CD14-positive monocyte (primary cell): ENCODE measurements at regions not wholly inside any gene's neighbourhood (a gene's known extent, or its start where the extent isn't known, plus 50 kb on each side); places are given as distances from the start of the nearest gene placed in this dataset.

ENCODE experiments used
- DNase-seq, 3 donors: peaks; one replicate each; pipeline ENCODE4 v3.0.0-alpha.2; 2011 to 2022
- H2AFZ ChIP-seq: 2 replicates; pipeline ENCODE4 v1.6.0; 2012; ENCODE audit warnings: mild to moderate bottlenecking, low read depth, low read length, inconsistent platforms; ENCODE audit not compliant: insufficient read depth, poor library complexity, severe bottlenecking
- H3K27ac ChIP-seq, 2 donors: 1 replicate in 1 of 2; 2 replicates in 1 of 2; pipeline ENCODE4 v1.5.1; 2012 to 2013; ENCODE audit warnings: low read length in 2 of 2, control low read depth in 1 of 2, inconsistent platforms in 1 of 2, low read depth in 1 of 2, mild to moderate bottlenecking in 1 of 2
- H3K27me3 ChIP-seq, 2 donors: one replicate each; pipeline versions ENCODE4 v1.6.0 to v1.6.1; 2011 to 2013; ENCODE audit warnings: low read length in 2 of 2; ENCODE audit not compliant: control insufficient read depth in 2 of 2, insufficient read depth in 2 of 2
- H3K36me3 ChIP-seq, 2 donors: replicated peaks in 1 of 2; 1 replicate in 1 of 2; 2 replicates in 1 of 2; pipeline versions ENCODE4 v1.5.1 to v1.6.1; 2012 to 2013; ENCODE audit warnings: low read length in 2 of 2, control low read depth in 1 of 2, inconsistent platforms in 1 of 2, mild to moderate bottlenecking in 1 of 2; ENCODE audit not compliant: insufficient read depth in 2 of 2, control insufficient read depth in 1 of 2
- H3K4me1 ChIP-seq, 2 donors: 1 replicate in 1 of 2; 2 replicates in 1 of 2; pipeline versions ENCODE4 v1.5.1 to v1.6.1; 2012 to 2013; ENCODE audit warnings: low read length in 2 of 2, control low read depth in 1 of 2, inconsistent platforms in 1 of 2, mild to moderate bottlenecking in 1 of 2, moderate library complexity in 1 of 2; ENCODE audit not compliant: insufficient read depth in 2 of 2, control insufficient read depth in 1 of 2
- H3K4me2 ChIP-seq: replicated peaks from 2 replicates; pipeline ENCODE3; 2012; ENCODE audit warnings: low read length, moderate library complexity, mild to moderate bottlenecking; ENCODE audit not compliant: poor library complexity, severe bottlenecking; ENCODE audit errors: extremely low read depth
- H3K4me3 ChIP-seq, 3 experiments: fragments of 200-600 bp in 1 of 3; sonication (generic) in 1 of 3; replicated peaks in 1 of 3; 1 replicate in 2 of 3; 2 replicates in 1 of 3; pipeline ENCODE4 v1.5.1; 2011 to 2013; ENCODE audit warnings: low read length in 3 of 3, mild to moderate bottlenecking in 3 of 3, control low read depth in 2 of 3, low read depth in 2 of 3, inconsistent platforms in 1 of 3, moderate library complexity in 1 of 3
- H3K79me2 ChIP-seq: 2 replicates; pipeline ENCODE4 v1.6.0; 2012; ENCODE audit warnings: mild to moderate bottlenecking, control low read depth, inconsistent platforms, low read length, moderate library complexity; ENCODE audit not compliant: insufficient read depth
- H3K9ac ChIP-seq: 2 replicates; pipeline ENCODE4 v1.6.0; 2017; ENCODE audit warnings: low read length, mild to moderate bottlenecking; ENCODE audit not compliant: insufficient read depth, poor library complexity, severe bottlenecking
- H3K9me3 ChIP-seq, 2 donors: replicated peaks in 1 of 2; 1 replicate in 1 of 2; 2 replicates in 1 of 2; pipeline versions ENCODE4 v1.5.1 to v1.6.1; 2012 to 2013; ENCODE audit warnings: low read length in 2 of 2, control low read depth in 1 of 2; ENCODE audit not compliant: control insufficient read depth in 1 of 2, insufficient read depth in 1 of 2
- H4K20me1 ChIP-seq: 2 replicates; pipeline ENCODE4 v1.6.0; 2012; ENCODE audit warnings: mild to moderate bottlenecking, low read length, control low read depth, moderate library complexity; ENCODE audit not compliant: insufficient read depth
- H3K27ac Mint-ChIP-seq, 7 donors: one replicate each; pipeline ENCODE4 v1.8.0; 2020; ENCODE audit warnings: mild to moderate bottlenecking in 7 of 7, mixed read lengths in 7 of 7, moderate library complexity in 6 of 7, inconsistent platforms in 2 of 7
- H3K27me3 Mint-ChIP-seq, 3 donors: one replicate each; pipeline ENCODE4 v1.8.0; 2021 to 2022; ENCODE audit warnings: low read depth in 3 of 3, mild to moderate bottlenecking in 3 of 3, mixed read lengths in 3 of 3, moderate library complexity in 3 of 3, inconsistent platforms in 1 of 3
- H3K36me3 Mint-ChIP-seq, 2 donors: one replicate each; pipeline ENCODE4 v1.8.0; 2020; ENCODE audit warnings: mixed read lengths in 2 of 2, inconsistent platforms in 1 of 2, mild to moderate bottlenecking in 1 of 2
- H3K4me1 Mint-ChIP-seq: one replicate; pipeline ENCODE4 v1.8.0; 2020; ENCODE audit warnings: mild to moderate bottlenecking, mixed read lengths
- H3K4me3 Mint-ChIP-seq, 2 donors: one replicate each; pipeline ENCODE4 v1.8.0; 2020; ENCODE audit warnings: mild to moderate bottlenecking in 2 of 2, mixed read lengths in 2 of 2, moderate library complexity in 1 of 2
- H3K9me3 Mint-ChIP-seq, 7 donors: one replicate each; pipeline ENCODE4 v1.8.0; 2020 to 2022; ENCODE audit warnings: mixed read lengths in 7 of 7, mild to moderate bottlenecking in 6 of 7, moderate library complexity in 6 of 7, inconsistent platforms in 2 of 7
- WGBS: methylation state at CpG from one replicate; pipeline ENCODE4 v1.1.5; 2013; ENCODE audit warnings: missing lambda C conversion rate; ENCODE audit not compliant: insufficient coverage; 5-methylcytosine and 5-hydroxymethylcytosine counted together
- intact Hi-C, 2 donors: fragments of 100-400 bp; cut with micrococcal nuclease; formaldehyde crosslinking; loops; one replicate each; pipeline versions ENCODE4 v1.15.0 to v1.15.1; 2023
- TF ChIP-seq, protein P1 (sequence below): fragments of 200-600 bp; IDR thresholded peaks from one replicate; pipeline ENCODE4 v1.8.0; 2022; ENCODE audit warnings: antibody characterized with exemption, mild to moderate bottlenecking

DNA sequence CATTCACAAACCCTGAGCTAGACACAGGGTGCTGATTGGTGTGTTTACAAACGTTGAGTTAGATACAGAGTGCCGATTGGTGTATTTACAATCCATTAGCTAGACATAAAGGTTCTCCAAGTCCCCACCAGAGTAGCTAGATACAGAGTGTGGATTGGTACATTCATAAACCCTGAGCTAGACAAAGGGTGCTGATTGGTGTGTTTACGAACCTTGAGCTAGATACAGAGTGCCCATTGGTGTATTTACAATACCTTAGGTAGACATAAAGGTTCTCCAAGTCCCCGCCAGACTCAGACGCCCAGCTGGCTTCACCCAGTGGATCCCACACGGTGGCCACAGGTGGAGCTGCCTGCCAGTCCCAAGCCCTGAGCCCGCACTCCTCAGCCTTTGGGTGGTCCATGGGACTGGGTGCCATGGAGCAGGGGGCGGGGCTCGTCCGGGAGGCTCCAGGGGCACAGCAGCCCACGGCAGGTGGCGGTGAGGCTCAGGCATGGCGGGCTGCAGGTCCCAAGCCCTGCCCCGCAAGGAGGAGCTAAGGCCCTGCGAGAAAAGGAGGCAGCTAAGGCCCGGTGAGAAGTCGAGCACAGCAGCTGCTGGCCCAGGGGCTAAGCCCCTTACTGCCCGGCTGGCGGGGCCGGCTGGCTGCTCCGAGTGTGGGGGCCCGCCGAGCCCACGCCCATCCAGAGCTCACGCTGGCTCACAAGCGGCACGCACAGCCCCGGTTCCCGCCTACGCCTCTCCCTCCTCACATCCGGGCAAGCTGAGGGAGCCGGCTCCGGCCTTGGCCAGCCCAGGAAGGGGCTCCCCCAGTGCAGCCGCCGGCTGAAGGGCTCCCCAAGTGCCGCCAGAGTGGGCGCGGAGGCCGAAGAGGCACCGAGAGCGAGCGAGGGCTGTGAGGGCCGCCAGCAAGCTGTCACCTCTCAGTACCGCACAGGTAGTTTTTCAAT is 1039.2 kb upstream of the CDH9 start:
- H3K9me3 ChIP-seq: peaks cover 15 to 24% of the 10 kb centered on the region in 2 donors
- no peak for DNase-seq
- peaks cover 0 to 16% (median 6%) of the 10 kb centered on the region in 7 donors for H3K9me3 Mint-ChIP-seq
- no peaks in the 10 kb centered on the region for H3K4me1 ChIP-seq
- H3K9ac ChIP-seq: no peak overlapping the region
- H3K27ac Mint-ChIP-seq: no peak overlapping the region
- H3K4me1 Mint-ChIP-seq: no peaks in the 10 kb centered on the region
- H4K20me1 ChIP-seq: no peaks in the 10 kb centered on the region
- H3K4me2 ChIP-seq: no peak overlapping the region
- H3K4me3 Mint-ChIP-seq: no peak overlapping the region
- TF ChIP-seq, protein P1, sequence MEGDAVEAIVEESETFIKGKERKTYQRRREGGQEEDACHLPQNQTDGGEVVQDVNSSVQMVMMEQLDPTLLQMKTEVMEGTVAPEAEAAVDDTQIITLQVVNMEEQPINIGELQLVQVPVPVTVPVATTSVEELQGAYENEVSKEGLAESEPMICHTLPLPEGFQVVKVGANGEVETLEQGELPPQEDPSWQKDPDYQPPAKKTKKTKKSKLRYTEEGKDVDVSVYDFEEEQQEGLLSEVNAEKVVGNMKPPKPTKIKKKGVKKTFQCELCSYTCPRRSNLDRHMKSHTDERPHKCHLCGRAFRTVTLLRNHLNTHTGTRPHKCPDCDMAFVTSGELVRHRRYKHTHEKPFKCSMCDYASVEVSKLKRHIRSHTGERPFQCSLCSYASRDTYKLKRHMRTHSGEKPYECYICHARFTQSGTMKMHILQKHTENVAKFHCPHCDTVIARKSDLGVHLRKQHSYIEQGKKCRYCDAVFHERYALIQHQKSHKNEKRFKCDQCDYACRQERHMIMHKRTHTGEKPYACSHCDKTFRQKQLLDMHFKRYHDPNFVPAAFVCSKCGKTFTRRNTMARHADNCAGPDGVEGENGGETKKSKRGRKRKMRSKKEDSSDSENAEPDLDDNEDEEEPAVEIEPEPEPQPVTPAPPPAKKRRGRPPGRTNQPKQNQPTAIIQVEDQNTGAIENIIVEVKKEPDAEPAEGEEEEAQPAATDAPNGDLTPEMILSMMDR: no peak
- intact Hi-C loops: no loop called here
- no peak overlapping the region for H3K27ac ChIP-seq
- no peaks in the 10 kb centered on the region for H3K36me3 ChIP-seq
- no peaks in the 10 kb centered on the region for H3K36me3 Mint-ChIP-seq
- H2AFZ ChIP-seq: no peak overlapping the region
- no peaks in the 10 kb centered on the region for H3K79me2 ChIP-seq
- H3K27me3 Mint-ChIP-seq: no peaks in the 10 kb centered on the region
- no peaks in the 10 kb centered on the region for H3K27me3 ChIP-seq
- H3K4me3 ChIP-seq: no peak overlapping the region
- WGBS: 93% methylated on average over 32 of the region's 44 CpGs

DNA sequence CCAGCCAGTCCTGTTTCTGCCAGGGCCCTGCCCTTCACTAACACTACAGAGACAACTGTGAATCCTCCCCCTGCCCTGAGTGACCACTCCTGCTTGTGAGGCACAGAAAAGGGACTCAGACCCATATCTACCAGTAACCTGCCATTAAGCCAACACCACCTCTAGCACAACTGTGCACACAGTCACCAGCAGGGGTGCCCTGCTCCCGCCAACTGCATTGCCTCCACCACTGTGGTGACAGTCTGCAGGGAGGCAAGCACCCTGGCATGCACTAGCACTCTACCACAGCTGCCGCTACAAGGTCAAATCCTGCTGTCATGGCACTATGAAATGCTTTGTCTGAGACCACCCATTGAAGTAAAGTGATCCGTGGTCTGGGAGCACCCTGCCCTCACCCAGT is 1028.5 kb upstream of the CDH9 start:
- H3K4me3 ChIP-seq: no peak overlapping the region
- H3K27ac ChIP-seq: no peak overlapping the region
- H3K4me1 Mint-ChIP-seq: no peaks in the 10 kb centered on the region
- H3K9me3 Mint-ChIP-seq: peaks cover 6 to 20% (median 11%) of the 10 kb centered on the region in 7 donors
- H3K9me3 ChIP-seq: peaks cover 16 to 23% of the 10 kb centered on the region in 2 donors
- H3K36me3 Mint-ChIP-seq: no peaks in the 10 kb centered on the region
- H3K4me2 ChIP-seq: no peak overlapping the region
- H4K20me1 ChIP-seq: no peaks in the 10 kb centered on the region
- no peaks in the 10 kb centered on the region for H3K79me2 ChIP-seq
- no peaks in the 10 kb centered on the region for H3K36me3 ChIP-seq
- H3K27me3 ChIP-seq: no peaks in the 10 kb centered on the region
- H3K4me1 ChIP-seq: no peaks in the 10 kb centered on the region
- H2AFZ ChIP-seq: no peak overlapping the region
- H3K27me3 Mint-ChIP-seq: no peaks in the 10 kb centered on the region
- intact Hi-C loops: no loop called here
- H3K27ac Mint-ChIP-seq: no peak overlapping the region
- H3K4me3 Mint-ChIP-seq: no peak overlapping the region
- H3K9ac ChIP-seq: no peak overlapping the region
- WGBS: 94% methylated on average over 3 of the region's 3 CpGs
- no peak for DNase-seq
- TF ChIP-seq, protein P1: no peak
